NCI-H510A treated with DMSO at 0.1 percent for 48 hours (cell line): ENCODE measurements at regions not wholly inside any gene's neighbourhood (a gene's known extent, or its start where the extent isn't known, plus 50 kb on each side); places are given as distances from the start of the nearest gene placed in this dataset.

Experiments
- DNase-seq: peaks from one replicate; lab custom pipeline; 2025; lab: John Stamatoyannopoulos, UW

GRCh38 chrX:63884821-63885790 lies 100.1 kb upstream of the ARHGEF9 start:
- no peak for DNase-seq

DNA sequence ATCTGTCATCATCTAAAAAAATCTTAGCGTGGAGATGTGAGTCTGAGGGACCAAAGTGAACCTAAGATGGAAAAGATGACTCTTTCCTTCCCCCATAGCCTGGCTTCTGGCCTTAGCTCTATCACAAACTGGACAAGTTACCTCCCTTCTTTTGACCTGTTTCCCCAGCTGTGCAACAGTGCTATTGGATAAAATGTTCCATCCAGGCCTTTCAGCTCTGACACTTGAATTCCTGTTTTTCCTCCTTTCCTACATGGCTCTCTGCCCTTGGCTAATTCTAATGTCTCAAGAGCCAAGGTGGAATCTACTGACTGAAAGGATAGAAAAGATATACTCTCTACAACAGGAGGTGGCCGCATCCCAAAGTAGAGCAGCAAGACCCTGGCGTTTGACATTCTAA lies 84.5 kb upstream of the ARHGEF9 start:
- no peak for DNase-seq

GRCh38 chrX:63855896-63856295 lies 70.9 kb upstream of the ARHGEF9 start:
- no peak for DNase-seq

GRCh38 chrX:63835361-63835760 lies 50.3 kb upstream of the ARHGEF9 start:
- DNase-seq, result no peak
